A673 (cell line): ENCODE measurements at regions not wholly inside any gene's neighbourhood (a gene's known extent, or its start where the extent isn't known, plus 50 kb on each side); places are given as distances from the start of the nearest gene placed in this dataset.

Experiments
- CTCF ChIP-seq: fragments of 300-800, 200-600 bp; sonication (generic); conservative IDR thresholded peaks from 2 replicates; pipeline ENCODE4 v1.5.1; 2017; ENCODE audit warnings: low read depth, mild to moderate bottlenecking, antibody characterized with exemption, low read length, moderate library complexity, mixed read lengths
- EZH2 ChIP-seq: fragments of 200-600 bp; sonication (generic); IDR thresholded peaks from 2 replicates; pipeline ENCODE4 v1.6.1; 2017; ENCODE audit warnings: borderline replicate concordance, low read depth, mild to moderate bottlenecking, mixed read lengths, antibody characterized with exemption, low read length; ENCODE audit not compliant: poor library complexity, severe bottlenecking

- TF ChIP-seq CTCF (no peak), EZH2 (no peak)
These were observed 367.6 kb downstream of the EIPR1 start for GRCh38 chr2:3010001-3010400.
